ENCODE measurements at regions not wholly inside any gene's neighbourhood (a gene's known extent, or its start where the extent isn't known, plus 50 kb on each side); places are given as distances from the start of the nearest gene placed in this dataset.

DNA sequence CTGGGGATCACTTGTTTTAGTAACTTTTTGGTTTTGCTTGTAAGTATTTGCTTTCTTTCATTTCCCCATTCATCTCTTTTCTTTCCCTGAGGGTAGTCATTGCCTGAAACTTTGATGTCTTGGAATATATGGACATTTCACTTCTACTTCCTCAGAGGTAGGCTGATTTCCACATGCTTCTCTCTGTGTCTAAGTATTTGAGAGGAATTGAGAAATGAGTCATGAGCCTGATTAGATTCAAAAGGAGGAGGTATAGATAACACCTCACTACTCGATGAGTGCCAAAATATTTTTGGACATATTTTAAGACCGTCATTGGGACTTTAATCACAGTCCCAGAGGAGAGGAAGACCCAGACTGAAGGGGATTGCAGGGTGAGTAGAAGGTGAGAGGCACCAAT is 480.1 kb upstream of the SGO1 start:
- in situ Hi-C loops (cut with MboI) (no loop called here), intact Hi-C loops (cut with micrococcal nuclease; ENCODE audit: unreplicated experiment) (no loop called here)
- FAIRE-seq (no peak), DNase-seq (ENCODE audit: low read depth, low spot score) (no peak), ATAC-seq (no peak)
- ChIA-PET POLR2A (no interaction called here), SMC1A (ENCODE audit: uncharacterized antibody, unreplicated experiment) (no interaction called here), RAD21 (ENCODE audit: unreplicated experiment) (no interaction called here), CTCF (no interaction called here)
- Histone ChIP-seq H3K4me3 (no peak overlapping the region), H3K79me2 (ENCODE audit: control insufficient read depth, insufficient read depth, low read length) (no peaks in the 10 kb centered on the region), H3K27me3 (replicated peaks in 1 of 2; ENCODE audit: control insufficient read depth in 2 of 2, insufficient read depth in 2 of 2, low read length in 1 of 2) (no peaks in the 10 kb centered on the region), H3K27ac (ENCODE audit: control insufficient read depth, insufficient read depth) (no peak overlapping the region), H2AFZ (ENCODE audit: control insufficient read depth, low read depth, low read length) (no peak overlapping the region), H3K9me3 (replicated peaks; ENCODE audit: control insufficient read depth, insufficient read depth, low read length) (no peaks in the 10 kb centered on the region), H4K20me1 (ENCODE audit: control insufficient read depth, insufficient read depth) (no peaks in the 10 kb centered on the region), H3K4me2 (ENCODE audit: control insufficient read depth, insufficient read depth) (no peak overlapping the region), H3K36me3 (ENCODE audit: control insufficient read depth in 2 of 2, insufficient read depth in 2 of 2, low read length in 1 of 2) (no peaks in the 10 kb centered on the region), H3K4me1 (ENCODE audit: control insufficient read depth, insufficient read depth, low read length) (no peaks in the 10 kb centered on the region), H3K9ac (ENCODE audit: control insufficient read depth, insufficient read depth, low read length) (no peak overlapping the region)
- no TSS peak for BruUV-seq (replicated peaks)
- WGBS (ENCODE audit: insufficient coverage, insufficient replicate concordance, low lambda C conversion rate, missing lambda C conversion rate) = 8% methylated on average over 2 of the region's 2 CpGs
- TF ChIP-seq ZNF217 (IDR thresholded peaks at IDR 0.05) (no peak), BACH1 (IDR thresholded peaks at IDR 0.05; ENCODE audit: borderline replicate concordance) (no peak), IKZF1 (conservative IDR thresholded peaks at IDR 0.05) (no peak), FOXM1 (IDR thresholded peaks at IDR 0.05; ENCODE audit: low read depth, low read length) (no peak), POLR2AphosphoS5 (IDR thresholded peaks at IDR 0.05; ENCODE audit: low read length) (no peak), SUZ12 (IDR thresholded peaks at IDR 0.05; ENCODE audit: unreplicated experiment) (no peak), POLR2A (IDR thresholded peaks at IDR 0.05; ENCODE audit: low read depth, low read length) (no peak)
- TF ChIP-seq, protein P1, sequence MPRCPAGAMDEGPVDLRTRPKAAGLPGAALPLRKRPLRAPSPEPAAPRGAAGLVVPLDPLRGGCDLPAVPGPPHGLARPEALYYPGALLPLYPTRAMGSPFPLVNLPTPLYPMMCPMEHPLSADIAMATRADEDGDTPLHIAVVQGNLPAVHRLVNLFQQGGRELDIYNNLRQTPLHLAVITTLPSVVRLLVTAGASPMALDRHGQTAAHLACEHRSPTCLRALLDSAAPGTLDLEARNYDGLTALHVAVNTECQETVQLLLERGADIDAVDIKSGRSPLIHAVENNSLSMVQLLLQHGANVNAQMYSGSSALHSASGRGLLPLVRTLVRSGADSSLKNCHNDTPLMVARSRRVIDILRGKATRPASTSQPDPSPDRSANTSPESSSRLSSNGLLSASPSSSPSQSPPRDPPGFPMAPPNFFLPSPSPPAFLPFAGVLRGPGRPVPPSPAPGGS (IDR thresholded peaks at IDR 0.05; ENCODE audit: borderline replicate concordance, insufficient read depth, low read depth, low read length, poor library complexity, severe bottlenecking) = no peak
- TF ChIP-seq, protein P2, sequence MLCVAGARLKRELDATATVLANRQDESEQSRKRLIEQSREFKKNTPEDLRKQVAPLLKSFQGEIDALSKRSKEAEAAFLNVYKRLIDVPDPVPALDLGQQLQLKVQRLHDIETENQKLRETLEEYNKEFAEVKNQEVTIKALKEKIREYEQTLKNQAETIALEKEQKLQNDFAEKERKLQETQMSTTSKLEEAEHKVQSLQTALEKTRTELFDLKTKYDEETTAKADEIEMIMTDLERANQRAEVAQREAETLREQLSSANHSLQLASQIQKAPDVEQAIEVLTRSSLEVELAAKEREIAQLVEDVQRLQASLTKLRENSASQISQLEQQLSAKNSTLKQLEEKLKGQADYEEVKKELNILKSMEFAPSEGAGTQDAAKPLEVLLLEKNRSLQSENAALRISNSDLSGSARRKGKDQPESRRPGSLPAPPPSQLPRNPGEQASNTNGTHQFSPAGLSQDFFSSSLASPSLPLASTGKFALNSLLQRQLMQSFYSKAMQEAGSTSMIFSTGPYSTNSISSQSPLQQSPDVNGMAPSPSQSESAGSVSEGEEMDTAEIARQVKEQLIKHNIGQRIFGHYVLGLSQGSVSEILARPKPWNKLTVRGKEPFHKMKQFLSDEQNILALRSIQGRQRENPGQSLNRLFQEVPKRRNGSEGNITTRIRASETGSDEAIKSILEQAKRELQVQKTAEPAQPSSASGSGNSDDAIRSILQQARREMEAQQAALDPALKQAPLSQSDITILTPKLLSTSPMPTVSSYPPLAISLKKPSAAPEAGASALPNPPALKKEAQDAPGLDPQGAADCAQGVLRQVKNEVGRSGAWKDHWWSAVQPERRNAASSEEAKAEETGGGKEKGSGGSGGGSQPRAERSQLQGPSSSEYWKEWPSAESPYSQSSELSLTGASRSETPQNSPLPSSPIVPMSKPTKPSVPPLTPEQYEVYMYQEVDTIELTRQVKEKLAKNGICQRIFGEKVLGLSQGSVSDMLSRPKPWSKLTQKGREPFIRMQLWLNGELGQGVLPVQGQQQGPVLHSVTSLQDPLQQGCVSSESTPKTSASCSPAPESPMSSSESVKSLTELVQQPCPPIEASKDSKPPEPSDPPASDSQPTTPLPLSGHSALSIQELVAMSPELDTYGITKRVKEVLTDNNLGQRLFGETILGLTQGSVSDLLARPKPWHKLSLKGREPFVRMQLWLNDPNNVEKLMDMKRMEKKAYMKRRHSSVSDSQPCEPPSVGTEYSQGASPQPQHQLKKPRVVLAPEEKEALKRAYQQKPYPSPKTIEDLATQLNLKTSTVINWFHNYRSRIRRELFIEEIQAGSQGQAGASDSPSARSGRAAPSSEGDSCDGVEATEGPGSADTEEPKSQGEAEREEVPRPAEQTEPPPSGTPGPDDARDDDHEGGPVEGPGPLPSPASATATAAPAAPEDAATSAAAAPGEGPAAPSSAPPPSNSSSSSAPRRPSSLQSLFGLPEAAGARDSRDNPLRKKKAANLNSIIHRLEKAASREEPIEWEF (IDR thresholded peaks at IDR 0.05; ENCODE audit: insufficient replicate concordance, low read depth, low read length) = no peak
- TF ChIP-seq, protein P3, sequence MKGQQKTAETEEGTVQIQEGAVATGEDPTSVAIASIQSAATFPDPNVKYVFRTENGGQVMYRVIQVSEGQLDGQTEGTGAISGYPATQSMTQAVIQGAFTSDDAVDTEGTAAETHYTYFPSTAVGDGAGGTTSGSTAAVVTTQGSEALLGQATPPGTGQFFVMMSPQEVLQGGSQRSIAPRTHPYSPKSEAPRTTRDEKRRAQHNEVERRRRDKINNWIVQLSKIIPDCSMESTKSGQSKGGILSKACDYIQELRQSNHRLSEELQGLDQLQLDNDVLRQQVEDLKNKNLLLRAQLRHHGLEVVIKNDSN (IDR thresholded peaks at IDR 0.05; ENCODE audit: borderline replicate concordance, extremely low read length, insufficient read depth, low read depth, low read length) = no peak
